HFFc6 (cell line): ENCODE measurements at regions not wholly inside any gene's neighbourhood (a gene's known extent, or its start where the extent isn't known, plus 50 kb on each side); places are given as distances from the start of the nearest gene placed in this dataset.

Experiments used
- DNase-seq: peaks from one replicate; pipeline ENCODE4 v3.0.0-alpha.2; 2018
- H3K27ac Mint-ChIP-seq: 2 replicates; pipeline ENCODE4 v1.8.0; 2020; ENCODE audit warnings: mild to moderate bottlenecking, mixed read lengths
- H3K27me3 Mint-ChIP-seq: 2 replicates; pipeline ENCODE4 v1.8.0; 2021; ENCODE audit warnings: mild to moderate bottlenecking, moderate library complexity, mixed read lengths; ENCODE audit not compliant: insufficient read depth
- H3K36me3 Mint-ChIP-seq: 2 replicates; pipeline ENCODE4 v1.8.0; 2021; ENCODE audit warnings: low read depth, mixed read lengths
- H3K4me1 Mint-ChIP-seq: 2 replicates; pipeline ENCODE4 v1.8.0; 2020; ENCODE audit warnings: low read depth, mixed read lengths
- H3K4me3 Mint-ChIP-seq: 2 replicates; pipeline ENCODE4 v1.8.0; 2020; ENCODE audit warnings: mild to moderate bottlenecking, moderate library complexity, mixed read lengths
- H3K9me3 Mint-ChIP-seq: 2 replicates; pipeline ENCODE4 v1.8.0; 2020; ENCODE audit warnings: mild to moderate bottlenecking, mixed read lengths
- CTCF ChIP-seq: fragments of 200-600 bp; sonication (generic); IDR thresholded peaks from 2 replicates; pipeline ENCODE4 v1.5.0; 2021; ENCODE audit warnings: antibody characterized with exemption, mild to moderate bottlenecking

GRCh38 chr10:54958844-54959243, 157.8 kb upstream of the PCDH15 start:
- DNase-seq: no peak
- H3K9me3 Mint-ChIP-seq: peaks cover 29% of the 10 kb centered on the region
- no peaks in the 10 kb centered on the region for H3K36me3 Mint-ChIP-seq
- TF ChIP-seq CTCF: no peak
- H3K27me3 Mint-ChIP-seq: peaks cover 1% of the 10 kb centered on the region; the same call in 1 of the 2 replicates
- no peak overlapping the region for H3K4me3 Mint-ChIP-seq
- no peaks in the 10 kb centered on the region for H3K4me1 Mint-ChIP-seq
- H3K27ac Mint-ChIP-seq: no peak overlapping the region

- DNase-seq: no peak
- Mint-ChIP-seq H3K9me3 (peaks cover 41% of the 10 kb centered on the region), H3K4me1 (no peaks in the 10 kb centered on the region), H3K27me3 (no peaks in the 10 kb centered on the region; the same call in 1 of the 2 replicates), H3K36me3 (no peaks in the 10 kb centered on the region), H3K27ac (no peak overlapping the region), H3K4me3 (no peak overlapping the region)
- TF ChIP-seq CTCF: no peak
Measured at GRCh38 chr10:54947605-54948004, 146.6 kb upstream of the PCDH15 start.

- Mint-ChIP-seq H3K4me3 (no peak overlapping the region), H3K4me1 (no peaks in the 10 kb centered on the region), H3K9me3 (peaks cover 24% of the 10 kb centered on the region), H3K27me3 (no peaks in the 10 kb centered on the region), H3K27ac (no peak overlapping the region), H3K36me3 (no peaks in the 10 kb centered on the region)
- no peak for DNase-seq
- TF ChIP-seq CTCF: no peak
Measured at GRCh38 chr10:54940418-54940817, 139.4 kb upstream of the PCDH15 start.

GRCh38 chr10:54914049-54914448, 113.0 kb upstream of the PCDH15 start:
- DNase-seq: no peak
- H3K9me3 Mint-ChIP-seq: peaks cover 39% of the 10 kb centered on the region
- H3K27ac Mint-ChIP-seq: no peak overlapping the region
- H3K4me1 Mint-ChIP-seq: no peaks in the 10 kb centered on the region
- no peak for TF ChIP-seq CTCF
- H3K4me3 Mint-ChIP-seq: no peak overlapping the region
- H3K36me3 Mint-ChIP-seq: no peaks in the 10 kb centered on the region
- no peaks in the 10 kb centered on the region for H3K27me3 Mint-ChIP-seq

GRCh38 chr10:54909165-54909564, 108.1 kb upstream of the PCDH15 start:
- no peak overlapping the region for H3K27ac Mint-ChIP-seq
- no peak for DNase-seq
- H3K9me3 Mint-ChIP-seq: peaks cover 32% of the 10 kb centered on the region
- no peaks in the 10 kb centered on the region for H3K27me3 Mint-ChIP-seq
- H3K36me3 Mint-ChIP-seq: no peaks in the 10 kb centered on the region
- no peak for TF ChIP-seq CTCF
- H3K4me3 Mint-ChIP-seq: no peak overlapping the region
- H3K4me1 Mint-ChIP-seq: no peaks in the 10 kb centered on the region

- no peak for DNase-seq
- H3K4me1 Mint-ChIP-seq: no peaks in the 10 kb centered on the region
- no peak overlapping the region for H3K4me3 Mint-ChIP-seq
- no peaks in the 10 kb centered on the region for H3K27me3 Mint-ChIP-seq
- H3K9me3 Mint-ChIP-seq: peaks cover 27% of the 10 kb centered on the region
- H3K36me3 Mint-ChIP-seq: no peaks in the 10 kb centered on the region
- no peak for TF ChIP-seq CTCF
- H3K27ac Mint-ChIP-seq: no peak overlapping the region
Measured at GRCh38 chr10:54908019-54908418, 107.0 kb upstream of the PCDH15 start.
